ENCODE measurements at regions not wholly inside any gene's neighbourhood (a gene's known extent, or its start where the extent isn't known, plus 50 kb on each side); places are given as distances from the start of the nearest gene placed in this dataset.

- no peak overlapping the region for H3K4me3 ChIP-seq (ENCODE audit: low read depth, low read length)
- DNase-seq (ENCODE audit: low read depth), result no peak
- in situ Hi-C loops (cut with HindIII; ENCODE audit: low sequenced_read_pairs), result no loop called here
- TF ChIP-seq CTCF (IDR thresholded peaks at IDR 0.05; ENCODE audit: low read depth, low read length, missing control alignments), result no peak
Measured at GRCh38 chr6:112613410-112613809, 266.3 kb downstream of the RFPL4B start.

- in situ Hi-C loops (cut with HindIII; ENCODE audit: low sequenced_read_pairs), result no loop called here
- H3K4me3 ChIP-seq (ENCODE audit: low read depth, low read length), result no peak overlapping the region
- DNase-seq (ENCODE audit: low read depth), result no peak
- peak; percentile 30 for TF ChIP-seq CTCF (IDR thresholded peaks at IDR 0.05; ENCODE audit: low read depth, low read length, missing control alignments)
Measured at GRCh38 chr6:112618849-112619248, 271.7 kb downstream of the RFPL4B start.

- DNase-seq (ENCODE audit: low read depth), result no peak
- in situ Hi-C loops (cut with HindIII; ENCODE audit: low sequenced_read_pairs), result no loop called here
- TF ChIP-seq CTCF (IDR thresholded peaks at IDR 0.05; ENCODE audit: low read depth, low read length, missing control alignments), result no peak
- no peak overlapping the region for H3K4me3 ChIP-seq (ENCODE audit: low read depth, low read length)
Measured at GRCh38 chr6:112620812-112621569, 273.9 kb downstream of the RFPL4B start.

- in situ Hi-C loops (cut with HindIII; ENCODE audit: low sequenced_read_pairs), result no loop called here
- H3K4me3 ChIP-seq (ENCODE audit: low read depth, low read length), result no peak overlapping the region
- no peak for TF ChIP-seq CTCF (IDR thresholded peaks at IDR 0.05; ENCODE audit: low read depth, low read length, missing control alignments)
- DNase-seq (ENCODE audit: low read depth), result no peak
Measured at GRCh38 chr6:112622036-112622435, 274.9 kb downstream of the RFPL4B start.

GRCh38 chr6:112626468-112627082 lies 279.4 kb downstream of the RFPL4B start:
- TF ChIP-seq CTCF (IDR thresholded peaks at IDR 0.05; ENCODE audit: low read depth, low read length, missing control alignments), result no peak
- in situ Hi-C loops (cut with HindIII; ENCODE audit: low sequenced_read_pairs), result no loop called here
- no peak overlapping the region for H3K4me3 ChIP-seq (ENCODE audit: low read depth, low read length)
- no peak for DNase-seq (ENCODE audit: low read depth)

- H3K4me3 ChIP-seq (ENCODE audit: low read depth, low read length), result no peak overlapping the region
- DNase-seq (ENCODE audit: low read depth), result no peak
- in situ Hi-C loops (cut with HindIII; ENCODE audit: low sequenced_read_pairs), result no loop called here
- no peak for TF ChIP-seq CTCF (IDR thresholded peaks at IDR 0.05; ENCODE audit: low read depth, low read length, missing control alignments)
Measured at GRCh38 chr6:112634376-112634775, 287.2 kb downstream of the RFPL4B start.

Data from astrocyte of the cerebellum (primary cell).